IPS DF 6.9 (cell line): ENCODE measurements at regions not wholly inside any gene's neighbourhood (a gene's known extent, or its start where the extent isn't known, plus 50 kb on each side); places are given as distances from the start of the nearest gene placed in this dataset.

Experiments used
- DNase-seq: peaks from one replicate; pipeline ENCODE4 v3.0.0-alpha.2; 2013; ENCODE audit warnings: low read depth, low spot score
- H3K27ac ChIP-seq: one replicate; pipeline ENCODE4 v1.5.1; 2013; ENCODE audit warnings: low read length, control low read depth
- H3K27me3 ChIP-seq: 2 replicates; pipeline ENCODE4 v1.6.1; 2013; ENCODE audit warnings: mild to moderate bottlenecking, low read length; ENCODE audit not compliant: control insufficient read depth, insufficient read depth
- H3K36me3 ChIP-seq: 2 replicates; pipeline ENCODE4 v1.6.1; 2013; ENCODE audit warnings: low read length; ENCODE audit not compliant: control insufficient read depth, insufficient read depth
- H3K4me1 ChIP-seq: 2 replicates; pipeline ENCODE4 v1.6.1; 2013; ENCODE audit warnings: low read length; ENCODE audit not compliant: control insufficient read depth, insufficient read depth
- H3K4me3 ChIP-seq: 2 replicates; pipeline ENCODE4 v1.5.1; 2013; ENCODE audit warnings: mild to moderate bottlenecking, low read length
- H3K9me3 ChIP-seq: 2 replicates; pipeline ENCODE4 v1.6.1; 2013; ENCODE audit warnings: low read length, inconsistent platforms; ENCODE audit not compliant: control insufficient read depth, insufficient read depth
- WGBS: extraction: QIAGEN DNeasy Blood & Tissue Kit; methylation state at CpG from one replicate; pipeline ENCODE4 v1.1.7; 2013; ENCODE audit warnings: mixed read lengths, missing lambda C conversion rate; ENCODE audit not compliant: insufficient read length, insufficient coverage; 5-methylcytosine and 5-hydroxymethylcytosine counted together

DNA sequence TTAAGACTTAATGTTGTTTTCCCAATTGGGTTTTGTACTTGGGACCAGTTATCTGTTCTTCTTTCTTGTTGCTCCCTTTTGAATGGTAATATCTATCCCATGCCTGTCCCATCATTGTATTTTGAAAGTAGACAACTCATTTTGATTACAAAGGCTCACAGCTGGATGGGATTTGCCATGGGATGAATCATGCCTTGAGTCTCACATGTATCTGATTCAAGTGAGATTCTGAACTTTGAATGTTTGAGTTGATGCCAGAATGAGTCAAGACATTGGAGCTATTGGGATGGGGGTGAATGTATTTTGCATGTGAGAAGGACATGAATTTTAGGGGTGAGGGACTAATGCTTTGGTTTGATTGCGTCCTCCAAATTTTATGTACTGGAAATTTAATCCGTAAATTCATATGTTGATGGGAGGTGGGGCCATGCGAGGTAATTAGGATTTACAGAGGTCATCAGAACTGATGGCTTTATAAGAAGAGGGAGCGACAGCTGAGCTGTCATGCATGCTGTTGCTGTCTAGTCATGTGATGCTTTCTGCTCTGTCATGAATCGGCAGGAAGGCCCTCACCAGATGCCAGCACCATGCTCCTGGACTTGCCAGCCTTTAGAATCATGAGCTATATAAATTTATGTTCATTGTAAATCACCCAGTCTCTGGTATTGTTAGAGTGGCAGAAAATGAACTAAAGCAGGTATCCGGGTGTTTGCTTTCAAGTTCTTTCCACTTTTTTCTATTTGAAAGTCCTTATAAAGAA is 741.3 kb upstream of the RAB6C start:
- Histone ChIP-seq H3K4me3 (no peak overlapping the region), H3K4me1 (0 out of 2 replicates have a peak, but pooled peaks cover 2% of the 10 kb centered on the region), H3K27ac (no peak overlapping the region), H3K36me3 (no peaks in the 10 kb centered on the region), H3K27me3 (no peaks in the 10 kb centered on the region), H3K9me3 (no peaks in the 10 kb centered on the region)
- no peak for DNase-seq
- WGBS, result no CpG with 5 or more reads among the region's 6 CpGs

DNA sequence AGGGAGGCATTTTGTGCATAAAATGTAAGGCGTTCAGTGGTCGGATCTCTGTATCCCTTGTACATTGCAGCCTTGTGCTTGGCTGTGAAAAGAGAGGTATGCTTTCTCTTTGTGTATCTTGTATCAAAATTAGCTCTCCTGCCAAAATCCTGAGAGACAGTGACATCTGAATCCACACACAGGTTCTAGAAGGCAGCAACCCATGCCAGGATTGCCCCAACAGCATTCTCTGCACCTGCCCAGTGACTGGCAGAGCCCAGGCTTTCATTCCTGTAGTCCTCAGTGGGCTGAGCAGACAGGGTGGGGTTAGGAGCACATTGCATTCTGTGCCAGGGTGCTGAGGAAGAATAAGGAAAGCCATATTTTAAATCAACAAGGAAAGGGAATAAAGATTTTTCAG is 740.3 kb upstream of the RAB6C start:
- H3K4me1 ChIP-seq, result 0 out of 2 replicates have a peak, but pooled peaks cover 2% of the 10 kb centered on the region
- no peak overlapping the region for H3K4me3 ChIP-seq
- DNase-seq, result no peak
- H3K27ac ChIP-seq, result no peak overlapping the region
- H3K36me3 ChIP-seq, result no peaks in the 10 kb centered on the region
- H3K9me3 ChIP-seq, result no peaks in the 10 kb centered on the region
- no peaks in the 10 kb centered on the region for H3K27me3 ChIP-seq
- no CpG with 5 or more reads among the region's 2 CpGs for WGBS

DNA sequence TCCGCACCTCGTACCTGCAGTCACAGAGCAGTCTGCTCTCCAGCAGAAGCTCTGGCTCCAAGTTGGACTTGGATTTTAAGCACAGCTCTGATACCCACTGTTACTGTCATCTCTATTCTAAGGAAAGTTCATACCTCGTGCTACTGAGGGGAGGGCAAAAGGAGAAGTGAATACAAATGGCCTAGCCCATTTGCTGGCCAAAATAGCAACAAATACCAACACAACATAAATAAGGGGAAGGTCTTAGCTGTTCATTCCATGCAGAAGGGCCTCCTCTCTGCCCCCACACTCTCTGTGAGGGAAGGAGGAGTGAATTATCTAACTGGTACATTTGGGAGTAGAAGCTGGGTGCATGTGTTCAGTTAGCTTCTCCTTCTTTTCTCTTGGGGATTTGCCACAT is 739.4 kb upstream of the RAB6C start:
- Histone ChIP-seq H3K27me3 (no peaks in the 10 kb centered on the region), H3K9me3 (no peaks in the 10 kb centered on the region), H3K27ac (no peak overlapping the region), H3K36me3 (no peaks in the 10 kb centered on the region), H3K4me3 (no peak overlapping the region), H3K4me1 (0 out of 2 replicates have a peak, but pooled peaks cover 2% of the 10 kb centered on the region)
- DNase-seq, result no peak
- WGBS, result no CpG with 5 or more reads among the region's 3 CpGs

DNA sequence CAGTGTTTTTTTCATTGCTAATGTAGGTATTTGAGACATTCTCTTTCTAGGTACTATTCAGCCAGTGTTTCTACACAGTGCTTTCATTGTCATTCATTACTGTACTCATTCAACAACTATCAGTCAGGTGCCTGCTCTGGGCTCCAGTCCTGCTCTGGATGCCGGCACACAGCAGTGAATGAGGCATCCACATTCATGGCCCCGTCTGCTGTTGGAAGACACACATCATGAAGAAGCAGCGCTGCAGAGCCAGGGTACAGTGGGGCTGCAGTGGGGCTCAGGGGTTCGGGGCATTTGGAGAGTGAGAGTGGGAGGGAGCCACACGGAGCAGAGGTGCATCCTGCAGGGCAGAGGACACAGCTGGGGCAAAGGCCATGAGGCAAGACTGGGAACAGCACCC is 737.2 kb upstream of the RAB6C start:
- no peak for DNase-seq
- Histone ChIP-seq H3K27ac (no peak overlapping the region), H3K27me3 (no peaks in the 10 kb centered on the region), H3K9me3 (no peaks in the 10 kb centered on the region), H3K36me3 (no peaks in the 10 kb centered on the region), H3K4me1 (0 out of 2 replicates have a peak, but pooled peaks cover 2% of the 10 kb centered on the region), H3K4me3 (no peak overlapping the region)
- WGBS, result no CpG with 5 or more reads among the region's 5 CpGs

DNA sequence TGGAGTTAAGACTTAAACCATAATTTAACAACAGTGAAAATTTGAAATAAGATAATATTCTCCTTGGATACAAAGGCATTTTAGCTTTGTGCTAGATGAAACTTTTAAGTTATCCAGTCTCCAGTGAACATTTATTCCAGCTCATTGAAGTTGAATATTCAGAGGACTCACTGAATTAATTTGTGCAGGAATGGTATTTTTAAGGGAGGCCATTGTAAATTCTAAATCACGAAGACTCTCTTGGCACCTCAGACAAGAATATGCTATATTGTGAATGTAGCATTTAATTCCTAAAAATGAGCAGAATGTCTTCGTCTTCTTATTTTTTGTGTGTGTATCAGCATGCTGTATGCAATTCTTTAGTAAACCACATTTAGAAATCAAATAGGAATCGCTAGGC is 731.7 kb upstream of the RAB6C start:
- Histone ChIP-seq H3K27ac (no peak overlapping the region), H3K27me3 (no peaks in the 10 kb centered on the region), H3K4me3 (no peak overlapping the region), H3K4me1 (no peaks in the 10 kb centered on the region), H3K36me3 (no peaks in the 10 kb centered on the region), H3K9me3 (no peaks in the 10 kb centered on the region)
- DNase-seq, result no peak
- WGBS, result no CpG with 5 or more reads among the region's 3 CpGs

DNA sequence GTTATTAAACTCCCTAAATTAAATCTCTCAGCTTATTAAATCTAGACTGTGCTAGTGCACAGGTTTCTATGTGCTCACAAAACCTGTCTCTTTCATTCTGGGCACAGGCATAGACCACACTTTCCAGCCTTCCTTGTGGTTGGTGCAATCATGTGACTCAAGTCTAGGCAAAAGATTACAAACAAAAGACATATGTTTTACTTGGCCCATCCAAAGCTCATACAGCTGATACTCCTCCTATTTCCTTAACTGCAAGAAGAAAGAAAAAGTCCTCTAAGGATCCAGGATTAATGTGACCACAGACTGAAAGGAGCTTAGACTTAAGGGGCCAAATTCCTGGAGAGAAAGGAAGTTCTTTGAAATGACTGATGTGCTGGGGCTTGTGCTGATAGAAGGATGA is 731.3 kb upstream of the RAB6C start:
- no peaks in the 10 kb centered on the region for H3K27me3 ChIP-seq
- no peak overlapping the region for H3K4me3 ChIP-seq
- H3K27ac ChIP-seq, result no peak overlapping the region
- H3K9me3 ChIP-seq, result no peaks in the 10 kb centered on the region
- H3K36me3 ChIP-seq, result no peaks in the 10 kb centered on the region
- DNase-seq, result no peak
- no peaks in the 10 kb centered on the region for H3K4me1 ChIP-seq

DNA sequence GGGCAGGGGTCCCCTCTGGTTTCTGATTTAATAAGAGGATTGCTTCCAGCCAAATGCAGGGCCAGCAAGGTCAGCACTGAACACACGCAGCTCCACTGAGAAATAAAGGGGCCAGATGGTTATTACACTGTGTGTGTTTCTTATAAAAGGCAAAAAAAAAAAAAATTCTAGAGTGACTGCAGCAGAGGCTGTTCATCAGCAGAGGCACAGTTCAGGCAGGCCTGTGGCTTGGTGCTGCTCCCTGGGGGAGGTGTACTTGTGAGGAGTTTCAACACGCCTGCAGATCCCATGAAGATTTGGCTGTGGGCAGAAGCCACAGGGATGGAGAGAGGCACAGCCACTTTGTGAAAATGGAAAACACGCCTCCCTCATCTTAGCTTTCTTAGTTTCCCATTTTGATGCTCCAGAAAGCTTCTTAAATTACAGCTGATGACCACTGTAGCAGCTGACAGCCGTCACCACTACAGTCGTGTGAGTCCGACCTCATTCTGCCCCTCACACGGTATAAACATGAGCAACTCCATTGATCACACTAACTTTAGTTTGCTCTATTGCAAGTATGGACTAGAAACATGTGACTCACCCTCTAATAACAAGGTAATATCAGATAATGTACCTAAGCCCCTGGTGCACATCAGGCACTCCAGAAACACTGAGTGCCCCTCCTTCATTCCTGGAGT is 726.5 kb upstream of the RAB6C start:
- H3K27ac ChIP-seq, result no peak overlapping the region
- no peak overlapping the region for H3K4me3 ChIP-seq
- WGBS, result no CpG with 5 or more reads among the region's 7 CpGs
- no peaks in the 10 kb centered on the region for H3K36me3 ChIP-seq
- no peaks in the 10 kb centered on the region for H3K9me3 ChIP-seq
- H3K4me1 ChIP-seq, result no peaks in the 10 kb centered on the region
- no peaks in the 10 kb centered on the region for H3K27me3 ChIP-seq
- no peak for DNase-seq

DNA sequence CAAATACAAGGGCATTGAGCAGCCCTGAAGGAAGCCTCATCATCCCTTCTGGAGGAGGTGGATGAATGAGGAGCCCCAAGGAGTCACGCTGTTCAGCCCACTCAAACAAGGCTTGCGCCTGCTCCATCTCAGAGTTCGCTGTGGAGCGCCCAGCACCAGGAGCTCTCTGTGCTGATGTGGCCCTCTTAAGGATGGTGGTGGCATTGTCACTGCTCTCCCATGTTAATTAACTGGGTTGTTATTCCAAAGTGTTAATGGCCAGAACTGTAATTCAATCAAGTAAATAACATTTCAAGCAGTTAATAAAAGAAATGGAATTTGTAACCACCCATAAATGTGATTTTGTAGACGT is 726.0 kb upstream of the RAB6C start:
- no CpG with 5 or more reads among the region's 5 CpGs for WGBS
- H3K4me1 ChIP-seq, result no peaks in the 10 kb centered on the region
- DNase-seq, result peak; percentile 29
- no peaks in the 10 kb centered on the region for H3K36me3 ChIP-seq
- H3K27me3 ChIP-seq, result no peaks in the 10 kb centered on the region
- H3K27ac ChIP-seq, result no peak overlapping the region
- no peaks in the 10 kb centered on the region for H3K9me3 ChIP-seq
- no peak overlapping the region for H3K4me3 ChIP-seq

DNA sequence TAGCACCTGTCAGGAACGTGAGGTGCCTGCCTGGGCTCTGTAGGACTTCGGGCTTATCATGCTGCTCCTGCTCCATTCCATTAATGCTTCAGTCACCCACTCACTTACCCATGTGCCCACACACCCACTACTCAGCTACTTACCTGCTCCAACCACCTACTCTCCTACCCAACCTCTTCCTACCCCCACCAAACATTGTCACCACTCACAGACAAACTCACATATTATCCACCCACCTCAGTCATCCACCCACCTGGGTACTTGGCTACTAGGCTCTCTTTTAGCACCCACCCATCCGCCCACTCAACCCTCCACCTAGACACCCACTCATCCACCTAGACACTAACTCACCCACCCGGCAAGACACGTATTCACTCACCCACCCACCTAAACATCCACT is 724.7 kb upstream of the RAB6C start:
- DNase-seq, result no peak
- Histone ChIP-seq H3K9me3 (no peaks in the 10 kb centered on the region), H3K27ac (no peak overlapping the region), H3K36me3 (no peaks in the 10 kb centered on the region), H3K4me1 (no peaks in the 10 kb centered on the region), H3K4me3 (no peak overlapping the region), H3K27me3 (no peaks in the 10 kb centered on the region)
- WGBS, result no CpG with 5 or more reads among the region's 5 CpGs

DNA sequence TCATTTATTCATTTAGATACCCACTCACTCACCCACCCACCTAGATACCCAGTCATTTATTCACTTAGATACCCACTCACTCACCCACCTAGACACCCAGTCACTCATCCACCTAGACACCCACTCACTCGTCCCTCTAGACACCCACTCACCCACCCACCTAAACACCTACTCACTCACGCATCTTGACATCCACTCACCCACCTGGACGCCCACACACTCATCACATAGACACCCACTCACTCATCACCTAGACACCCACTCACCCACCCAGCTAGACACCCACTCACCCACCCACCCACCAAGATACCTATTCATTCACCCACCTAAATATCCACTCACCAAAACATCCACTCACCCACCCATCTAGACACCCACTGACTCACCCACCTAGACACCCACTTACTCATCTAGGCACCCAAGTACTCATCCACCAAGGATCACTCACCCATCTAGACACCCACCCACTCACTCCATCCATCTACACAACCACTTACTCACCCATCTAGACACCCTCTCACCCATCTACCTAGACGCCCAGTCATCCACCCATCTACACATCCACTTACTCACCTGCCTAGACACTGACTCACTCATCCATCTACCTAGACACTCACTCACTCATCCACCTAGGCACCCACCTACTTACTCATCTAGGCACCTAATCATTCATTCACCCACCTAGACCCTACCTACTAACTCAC is 723.7 kb upstream of the RAB6C start:
- DNase-seq, result no peak
- H3K4me1 ChIP-seq, result no peaks in the 10 kb centered on the region
- no peak overlapping the region for H3K4me3 ChIP-seq
- H3K27me3 ChIP-seq, result no peaks in the 10 kb centered on the region
- WGBS, result 100% methylated on average over 2 of the region's 4 CpGs
- H3K27ac ChIP-seq, result no peak overlapping the region
- no peaks in the 10 kb centered on the region for H3K9me3 ChIP-seq
- H3K36me3 ChIP-seq, result no peaks in the 10 kb centered on the region
